ENCODE measurements at regions not wholly inside any gene's neighbourhood (a gene's known extent, or its start where the extent isn't known, plus 50 kb on each side); places are given as distances from the start of the nearest gene placed in this dataset.

DNA sequence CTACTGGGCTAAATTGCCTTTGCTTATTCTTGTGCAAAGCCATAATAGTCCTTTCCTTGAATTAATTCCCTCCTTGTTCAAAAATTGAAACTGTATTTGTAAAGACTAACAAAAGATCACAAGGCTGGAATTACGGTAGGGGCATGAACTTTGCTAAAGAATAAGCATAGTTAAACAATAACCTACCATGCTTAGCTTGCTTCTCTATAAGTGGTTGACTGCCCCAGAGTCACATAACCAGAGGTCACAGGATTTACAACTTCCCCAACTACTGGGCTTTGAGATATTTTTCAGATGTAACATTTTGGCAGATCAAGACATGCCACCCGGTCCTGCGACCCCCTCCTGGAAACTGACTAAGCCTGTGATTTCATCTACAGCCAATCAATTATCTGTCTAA, 181.4 kb downstream of the GPAM start:
- TF ChIP-seq POLR2AphosphoS5 (IDR thresholded peaks at IDR 0.05; ENCODE audit: insufficient read depth, low read depth, low read length) (no peak), JUN (IDR thresholded peaks at IDR 0.05; ENCODE audit: borderline replicate concordance, insufficient read depth, insufficient read length, low read depth) (no peak)
- Histone ChIP-seq H3K4me2 (ENCODE audit: insufficient read depth, low read length) (no peak overlapping the region), H3K9ac (replicated peaks; ENCODE audit: extremely low read depth, insufficient read depth, low read length) (no peak overlapping the region), H3K79me2 (ENCODE audit: control insufficient read depth, insufficient read depth, low read length) (no peaks in the 10 kb centered on the region), H3K9me1 (replicated peaks; ENCODE audit: control insufficient read depth, extremely low read depth, insufficient read depth, low read length) (no peaks in the 10 kb centered on the region), H3K27me3 (ENCODE audit: control insufficient read depth in 2 of 2, insufficient read depth in 2 of 2, low read length in 2 of 2) (no peaks in the 10 kb centered on the region), H4K20me1 (replicated peaks; ENCODE audit: control insufficient read depth, extremely low read depth, insufficient read depth, low read length) (no peaks in the 10 kb centered on the region), H3K36me3 (ENCODE audit: control insufficient read depth in 2 of 2, extremely low read depth in 1 of 2, insufficient read depth in 2 of 2, low read length in 2 of 2) (no peaks in the 10 kb centered on the region), H3K27ac (ENCODE audit: insufficient read depth, low read depth, low read length) (no peak overlapping the region), H3K4me3 (replicated peaks in 1 of 3; ENCODE audit: insufficient read depth in 1 of 3, low read depth in 1 of 3, low read length in 3 of 3) (no peak overlapping the region), H3K9me3 (replicated peaks; ENCODE audit: control insufficient read depth, insufficient read depth, low read length) (peaks cover 1% of the 10 kb centered on the region), H2AFZ (ENCODE audit: low read depth, low read length) (no peak overlapping the region), H3K4me1 (ENCODE audit: control insufficient read depth, extremely low read depth, insufficient read depth, low read length) (no peaks in the 10 kb centered on the region)
- POLR2A ChIA-PET = no interaction called here
- DNase-seq (ENCODE audit: low read depth, low spot score) (no peak), FAIRE-seq (no peak)
- CTCF ChIA-PET = no interaction called here
- dilution Hi-C loops (cut with MboI; ENCODE audit: extremely low pct_ligation_motif_present, low sequenced_read_pairs) (no loop called here), intact Hi-C loops (cut with micrococcal nuclease) (no loop called here)
- BruUV-seq (replicated peaks) = no TSS peak

DNA sequence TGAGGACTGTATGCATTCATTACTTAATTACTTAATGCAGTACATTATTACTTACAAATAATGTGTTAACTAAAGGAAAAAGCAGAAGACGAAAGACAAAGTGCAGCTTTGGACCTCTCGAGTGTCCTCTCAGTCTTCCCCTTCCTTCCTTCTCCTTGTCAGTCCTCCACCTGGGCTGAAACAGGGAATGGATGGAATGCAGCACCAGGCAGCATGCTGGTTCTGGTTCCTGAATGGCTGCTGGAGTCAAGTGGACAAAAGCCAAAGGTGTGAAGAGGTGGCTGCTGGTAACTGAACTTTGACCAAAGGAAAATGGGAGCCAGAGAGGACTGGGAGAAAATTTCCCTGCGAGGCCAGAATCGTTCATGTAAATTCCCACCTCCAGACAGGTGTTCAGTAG, 179.5 kb downstream of the GPAM start:
- Histone ChIP-seq H2AFZ (ENCODE audit: low read depth, low read length) (no peak overlapping the region), H3K9me1 (replicated peaks; ENCODE audit: control insufficient read depth, extremely low read depth, insufficient read depth, low read length) (no peaks in the 10 kb centered on the region), H3K79me2 (ENCODE audit: control insufficient read depth, insufficient read depth, low read length) (no peaks in the 10 kb centered on the region), H3K27me3 (ENCODE audit: control insufficient read depth in 2 of 2, insufficient read depth in 2 of 2, low read length in 2 of 2) (no peaks in the 10 kb centered on the region), H3K27ac (ENCODE audit: insufficient read depth, low read depth, low read length) (no peak overlapping the region), H4K20me1 (replicated peaks; ENCODE audit: control insufficient read depth, extremely low read depth, insufficient read depth, low read length) (no peaks in the 10 kb centered on the region), H3K4me1 (ENCODE audit: control insufficient read depth, extremely low read depth, insufficient read depth, low read length) (no peaks in the 10 kb centered on the region), H3K4me3 (replicated peaks in 1 of 3; ENCODE audit: insufficient read depth in 1 of 3, low read depth in 1 of 3, low read length in 3 of 3) (no peak overlapping the region), H3K4me2 (ENCODE audit: insufficient read depth, low read length) (no peak overlapping the region), H3K9me3 (replicated peaks; ENCODE audit: control insufficient read depth, insufficient read depth, low read length) (peaks cover 3% of the 10 kb centered on the region), H3K36me3 (ENCODE audit: control insufficient read depth in 2 of 2, extremely low read depth in 1 of 2, insufficient read depth in 2 of 2, low read length in 2 of 2) (no peaks in the 10 kb centered on the region), H3K9ac (replicated peaks; ENCODE audit: extremely low read depth, insufficient read depth, low read length) (no peak overlapping the region)
- CTCF ChIA-PET = no interaction called here
- TF ChIP-seq, protein P1, sequence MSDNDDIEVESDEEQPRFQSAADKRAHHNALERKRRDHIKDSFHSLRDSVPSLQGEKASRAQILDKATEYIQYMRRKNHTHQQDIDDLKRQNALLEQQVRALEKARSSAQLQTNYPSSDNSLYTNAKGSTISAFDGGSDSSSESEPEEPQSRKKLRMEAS (IDR thresholded peaks at IDR 0.05; ENCODE audit: insufficient read depth, insufficient read length) = no peak
- TF ChIP-seq JUN (IDR thresholded peaks at IDR 0.05; ENCODE audit: borderline replicate concordance, insufficient read depth, insufficient read length, low read depth) (no peak), EZH2 (IDR thresholded peaks at IDR 0.05; ENCODE audit: borderline replicate concordance, low read depth, low read length, severe bottlenecking) (no peak), POLR2A (IDR thresholded peaks at IDR 0.05; ENCODE audit: low read depth, low read length) (no peak)
- intact Hi-C loops (cut with micrococcal nuclease) = no loop called here
- no TSS peak for BruUV-seq (replicated peaks)
- dilution Hi-C loops (cut with MboI; ENCODE audit: extremely low pct_ligation_motif_present, low sequenced_read_pairs) = no loop called here
- POLR2A ChIA-PET = no interaction called here
- FAIRE-seq (no peak), DNase-seq (ENCODE audit: low read depth, low spot score) (no peak)

Data from endothelial cell of umbilical vein (primary cell).